Bronchial epithelial cell (primary cell): ENCODE measurements at regions not wholly inside any gene's neighbourhood (a gene's known extent, or its start where the extent isn't known, plus 50 kb on each side); places are given as distances from the start of the nearest gene placed in this dataset.
A peak's percentile ranks its signal among the peaks of the same experiment; 100 is the strongest.

Experiments
- DNase-seq: peaks from one replicate; pipeline ENCODE4 v3.0.0-alpha.2; 2010; ENCODE audit warnings: low read depth
- FAIRE-seq: peaks from 2 replicates; lab custom pipeline; 2011; peaks lifted over from hg19 to GRCh38; lab: Jason Lieb, UNC
- H3K27me3 ChIP-seq: 2 replicates; pipeline ENCODE4 v1.5.1; 2011; ENCODE audit warnings: low read length; ENCODE audit not compliant: control insufficient read depth, insufficient read depth
- H3K36me3 ChIP-seq: 2 replicates; pipeline ENCODE4 v1.5.1; 2011; ENCODE audit warnings: low read length; ENCODE audit not compliant: control insufficient read depth, insufficient read depth
- H3K4me3 ChIP-seq: 2 replicates; pipeline ENCODE4 v1.5.1; 2011; ENCODE audit warnings: mild to moderate bottlenecking, low read depth, low read length, control low read depth
- CTCF ChIP-seq: IDR thresholded peaks from 2 replicates; pipeline ENCODE4 v1.5.1; 2011; ENCODE audit warnings: mild to moderate bottlenecking, moderate library complexity, low read length, control low read depth, inconsistent platforms; ENCODE audit not compliant: insufficient read depth, severe bottlenecking

- no peaks in the 10 kb centered on the region for H3K27me3 ChIP-seq
- H3K4me3 ChIP-seq = no peak overlapping the region
- no peak for TF ChIP-seq CTCF
- no peak for FAIRE-seq
- no peaks in the 10 kb centered on the region for H3K36me3 ChIP-seq
- DNase-seq = no peak
Observed at GRCh38 chr20:40491009-40491590, 197.9 kb downstream of the MAFB start.

GRCh38 chr20:40489886-40490285 lies 199.2 kb downstream of the MAFB start:
- H3K27me3 ChIP-seq = no peaks in the 10 kb centered on the region
- no peak for TF ChIP-seq CTCF
- no peaks in the 10 kb centered on the region for H3K36me3 ChIP-seq
- H3K4me3 ChIP-seq = no peak overlapping the region
- DNase-seq = peak; percentile 78
- peak; percentile 75 for FAIRE-seq

GRCh38 chr20:40488401-40488800 lies 200.6 kb downstream of the MAFB start:
- DNase-seq (peak; percentile 62), FAIRE-seq (no peak)

GRCh38 chr20:40486297-40486696 lies 202.7 kb downstream of the MAFB start:
- no peak overlapping the region for H3K4me3 ChIP-seq
- DNase-seq (no peak), FAIRE-seq (no peak)
- no peaks in the 10 kb centered on the region for H3K36me3 ChIP-seq
- no peak for TF ChIP-seq CTCF
- H3K27me3 ChIP-seq = no peaks in the 10 kb centered on the region

More at GRCh38 chr20:40488401-40488800, 200.6 kb downstream of the MAFB start:
- Histone ChIP-seq H3K36me3 (no peaks in the 10 kb centered on the region), H3K27me3 (no peaks in the 10 kb centered on the region), H3K4me3 (no peak overlapping the region)
- TF ChIP-seq CTCF = no peak

- FAIRE-seq (no peak), DNase-seq (no peak)
- no peaks in the 10 kb centered on the region for H3K27me3 ChIP-seq
- H3K4me3 ChIP-seq = no peak overlapping the region
- H3K36me3 ChIP-seq = no peaks in the 10 kb centered on the region
- TF ChIP-seq CTCF = no peak
Observed at GRCh38 chr20:40481743-40482458, 207.1 kb downstream of the MAFB start.

GRCh38 chr20:40481337-40481736 lies 207.7 kb downstream of the MAFB start:
- Histone ChIP-seq H3K4me3 (no peak overlapping the region), H3K36me3 (no peaks in the 10 kb centered on the region), H3K27me3 (no peaks in the 10 kb centered on the region)
- FAIRE-seq (no peak), DNase-seq (no peak)
- no peak for TF ChIP-seq CTCF
